ENCODE measurements at regions not wholly inside any gene's neighbourhood (a gene's known extent, or its start where the extent isn't known, plus 50 kb on each side); places are given as distances from the start of the nearest gene placed in this dataset.
"Not testable (repeated sequence)": the region's sequence is repeated elsewhere in the genome, so short reads cannot be mapped to it uniquely, and the experiment has no call there.

GRCh38 chr13:59373341-59373740, 790.4 kb downstream of the DIAPH3 start:
- DNase-seq, result no peak

- no peak for DNase-seq
Observed at GRCh38 chr13:59374691-59375090, 789.0 kb downstream of the DIAPH3 start.

GRCh38 chr13:59384154-59384553, 779.6 kb downstream of the DIAPH3 start:
- DNase-seq, result no peak

- peak; percentile 38 to 47 for DNase-seq
Observed at GRCh38 chr13:59391696-59392095, 772.0 kb downstream of the DIAPH3 start.

GRCh38 chr13:59392328-59392727, 771.4 kb downstream of the DIAPH3 start:
- DNase-seq, result no peak

GRCh38 chr13:59394496-59394895, 769.2 kb downstream of the DIAPH3 start:
- DNase-seq, result no peak

GRCh38 chr13:59398127-59398526, 765.6 kb downstream of the DIAPH3 start:
- DNase-seq, result no peak

GRCh38 chr13:59398661-59399060, 765.1 kb downstream of the DIAPH3 start:
- DNase-seq, result no peak

GRCh38 chr13:59399513-59399912, 764.2 kb downstream of the DIAPH3 start:
- DNase-seq, result no peak

- no peak for DNase-seq
Observed at GRCh38 chr13:59404331-59404730, 759.4 kb downstream of the DIAPH3 start.

GRCh38 chr13:59407251-59407650, 756.5 kb downstream of the DIAPH3 start:
- not testable (repeated sequence) for DNase-seq

GRCh38 chr13:59408738-59409137, 755.0 kb downstream of the DIAPH3 start:
- DNase-seq, result no peak

GRCh38 chr13:59409211-59409610, 754.5 kb downstream of the DIAPH3 start:
- no peak for DNase-seq

GRCh38 chr13:59409634-59410200, 754.0 kb downstream of the DIAPH3 start:
- DNase-seq, result no peak

GRCh38 chr13:59413126-59413525, 750.6 kb downstream of the DIAPH3 start:
- DNase-seq, result no peak

GRCh38 chr13:59414006-59414405, 749.7 kb downstream of the DIAPH3 start:
- no peak for DNase-seq

- no peak for DNase-seq
Observed at GRCh38 chr13:59415498-59415897, 748.2 kb downstream of the DIAPH3 start.

GRCh38 chr13:59416561-59416960, 747.2 kb downstream of the DIAPH3 start:
- no peak for DNase-seq

- no peak for DNase-seq
Observed at GRCh38 chr13:59422646-59423045, 741.1 kb downstream of the DIAPH3 start.

- DNase-seq, result no peak
Observed at GRCh38 chr13:59423708-59424340, 739.9 kb downstream of the DIAPH3 start.

- DNase-seq, result no peak
Observed at GRCh38 chr13:59424661-59425060, 739.1 kb downstream of the DIAPH3 start.

GRCh38 chr13:59425211-59425741, 738.5 kb downstream of the DIAPH3 start:
- no peak for DNase-seq

GRCh38 chr13:59435024-59435423, 728.7 kb downstream of the DIAPH3 start:
- no peak for DNase-seq

GRCh38 chr13:59437544-59438301, 726.0 kb downstream of the DIAPH3 start:
- no peak for DNase-seq
